Astrocyte (in vitro differentiated cells and primary cell): ENCODE measurements at regions not wholly inside any gene's neighbourhood (a gene's known extent, or its start where the extent isn't known, plus 50 kb on each side); places are given as distances from the start of the nearest gene placed in this dataset.

Experiments used
- DNase-seq: peaks from one replicate; pipeline ENCODE4 v3.0.0-alpha.2; 2010; ENCODE audit warnings: low read depth
- FAIRE-seq: peaks from 2 replicates; lab custom pipeline; 2011; peaks lifted over from hg19 to GRCh38; lab: Jason Lieb, UNC
- H2AFZ ChIP-seq: 2 replicates; pipeline ENCODE4 v1.6.0; 2012; ENCODE audit warnings: low read depth, low read length, inconsistent platforms
- H3K27ac ChIP-seq: 2 replicates; pipeline ENCODE4 v1.5.1; 2011; ENCODE audit warnings: low read depth, low read length, inconsistent platforms
- H3K27me3 ChIP-seq: 2 replicates; pipeline ENCODE4 v1.6.0; 2011; ENCODE audit warnings: low read length, inconsistent platforms; ENCODE audit not compliant: insufficient read depth
- H3K36me3 ChIP-seq: 2 replicates; pipeline ENCODE4 v1.5.1; 2011; ENCODE audit warnings: low read length, inconsistent platforms; ENCODE audit not compliant: insufficient read depth
- H3K4me1 ChIP-seq: 2 replicates; pipeline ENCODE4 v1.5.1; 2011; ENCODE audit warnings: low read length, inconsistent platforms; ENCODE audit not compliant: insufficient read depth
- H3K4me2 ChIP-seq: 2 replicates; pipeline ENCODE4 v1.6.0; 2012; ENCODE audit warnings: low read length, inconsistent platforms
- H3K4me3 ChIP-seq: 2 replicates; pipeline ENCODE4 v1.5.1; 2011; ENCODE audit warnings: low read depth, mild to moderate bottlenecking, low read length, inconsistent platforms; ENCODE audit not compliant: insufficient read depth
- H3K79me2 ChIP-seq: 2 replicates; pipeline ENCODE4 v1.6.0; 2012; ENCODE audit warnings: mild to moderate bottlenecking, low read length, inconsistent platforms; ENCODE audit not compliant: insufficient read depth
- H3K9ac ChIP-seq: 2 replicates; pipeline ENCODE4 v1.6.0; 2012; ENCODE audit warnings: mild to moderate bottlenecking, low read length, inconsistent platforms
- H3K9me3 ChIP-seq: 2 replicates; pipeline ENCODE4 v1.5.1; 2012; ENCODE audit warnings: low read depth, mild to moderate bottlenecking, low read length, inconsistent platforms; ENCODE audit not compliant: insufficient read depth
- H4K20me1 ChIP-seq: 2 replicates; pipeline ENCODE4 v1.6.0; 2012; ENCODE audit warnings: low read length, inconsistent platforms; ENCODE audit not compliant: insufficient read depth
- H3K27ac Mint-ChIP-seq: one replicate; pipeline ENCODE4 v1.8.0; 2021; ENCODE audit warnings: mild to moderate bottlenecking, mixed read lengths; ENCODE audit not compliant: unreplicated experiment
- H3K27me3 Mint-ChIP-seq: one replicate; pipeline ENCODE4 v1.8.0; 2021; ENCODE audit warnings: low read depth, mixed read lengths; ENCODE audit not compliant: unreplicated experiment
- H3K36me3 Mint-ChIP-seq: one replicate; pipeline ENCODE4 v1.8.0; 2021; ENCODE audit warnings: low read depth, mixed read lengths; ENCODE audit not compliant: unreplicated experiment
- H3K4me1 Mint-ChIP-seq: one replicate; pipeline ENCODE4 v1.8.0; 2021; ENCODE audit warnings: low read depth, mixed read lengths; ENCODE audit not compliant: unreplicated experiment
- H3K4me3 Mint-ChIP-seq: one replicate; pipeline ENCODE4 v1.8.0; 2021; ENCODE audit warnings: mild to moderate bottlenecking, moderate library complexity, mixed read lengths; ENCODE audit not compliant: unreplicated experiment
- H3K9me3 Mint-ChIP-seq: one replicate; pipeline ENCODE4 v1.8.0; 2021; ENCODE audit warnings: mild to moderate bottlenecking, mixed read lengths; ENCODE audit not compliant: unreplicated experiment
- EZH2 ChIP-seq: IDR thresholded peaks from 2 replicates; pipeline ENCODE4 v1.6.1; 2012; ENCODE audit warnings: mild to moderate bottlenecking, low read length, inconsistent platforms; ENCODE audit not compliant: insufficient read depth
- TF ChIP-seq, protein P1 (sequence below): IDR thresholded peaks from 2 replicates; pipeline ENCODE4 v1.5.1; 2011; ENCODE audit warnings: low read depth, mild to moderate bottlenecking, inconsistent platforms, low read length, moderate library complexity; ENCODE audit not compliant: insufficient read depth

DNA sequence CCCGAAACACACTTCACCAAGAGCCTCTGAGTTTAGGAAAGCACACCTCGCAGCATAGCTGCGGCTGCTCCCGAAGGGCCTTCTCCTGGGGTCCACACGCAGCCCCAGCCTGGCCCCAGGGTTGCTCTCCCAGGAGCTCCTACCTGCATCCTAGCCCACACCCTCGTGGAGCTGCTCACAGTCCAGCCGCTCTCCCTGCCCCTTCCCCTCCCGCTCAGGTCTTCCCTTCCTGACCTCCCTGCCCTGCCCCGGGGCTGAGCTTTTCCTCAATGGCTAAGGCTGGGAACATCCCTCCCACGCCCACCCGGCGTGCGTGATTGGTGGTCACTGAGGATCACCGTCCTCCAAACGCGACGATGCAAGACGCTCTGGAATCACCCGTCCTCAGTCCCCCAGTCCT is 205.8 kb downstream of the FNDC1 start:
- Histone ChIP-seq H2AFZ (no peak overlapping the region), H3K79me2 (no peaks in the 10 kb centered on the region), H3K27me3 (no peaks in the 10 kb centered on the region), H3K9me3 (no peaks in the 10 kb centered on the region), H4K20me1 (no peaks in the 10 kb centered on the region), H3K9ac (no peak overlapping the region), H3K36me3 (no peaks in the 10 kb centered on the region), H3K4me2 (no peak overlapping the region), H3K4me1 (no peaks in the 10 kb centered on the region), H3K27ac (no peak overlapping the region), H3K4me3 (no peak overlapping the region)
- Mint-ChIP-seq H3K27ac (no peak overlapping the region), H3K36me3 (no peaks in the 10 kb centered on the region), H3K4me1 (no peaks in the 10 kb centered on the region), H3K4me3 (no peak overlapping the region), H3K27me3 (peaks cover 24% of the 10 kb centered on the region), H3K9me3 (peaks cover 24% of the 10 kb centered on the region)
- no peak for TF ChIP-seq EZH2
- TF ChIP-seq, protein P1, sequence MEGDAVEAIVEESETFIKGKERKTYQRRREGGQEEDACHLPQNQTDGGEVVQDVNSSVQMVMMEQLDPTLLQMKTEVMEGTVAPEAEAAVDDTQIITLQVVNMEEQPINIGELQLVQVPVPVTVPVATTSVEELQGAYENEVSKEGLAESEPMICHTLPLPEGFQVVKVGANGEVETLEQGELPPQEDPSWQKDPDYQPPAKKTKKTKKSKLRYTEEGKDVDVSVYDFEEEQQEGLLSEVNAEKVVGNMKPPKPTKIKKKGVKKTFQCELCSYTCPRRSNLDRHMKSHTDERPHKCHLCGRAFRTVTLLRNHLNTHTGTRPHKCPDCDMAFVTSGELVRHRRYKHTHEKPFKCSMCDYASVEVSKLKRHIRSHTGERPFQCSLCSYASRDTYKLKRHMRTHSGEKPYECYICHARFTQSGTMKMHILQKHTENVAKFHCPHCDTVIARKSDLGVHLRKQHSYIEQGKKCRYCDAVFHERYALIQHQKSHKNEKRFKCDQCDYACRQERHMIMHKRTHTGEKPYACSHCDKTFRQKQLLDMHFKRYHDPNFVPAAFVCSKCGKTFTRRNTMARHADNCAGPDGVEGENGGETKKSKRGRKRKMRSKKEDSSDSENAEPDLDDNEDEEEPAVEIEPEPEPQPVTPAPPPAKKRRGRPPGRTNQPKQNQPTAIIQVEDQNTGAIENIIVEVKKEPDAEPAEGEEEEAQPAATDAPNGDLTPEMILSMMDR: no peak
- FAIRE-seq: no peak
- no peak for DNase-seq

DNA sequence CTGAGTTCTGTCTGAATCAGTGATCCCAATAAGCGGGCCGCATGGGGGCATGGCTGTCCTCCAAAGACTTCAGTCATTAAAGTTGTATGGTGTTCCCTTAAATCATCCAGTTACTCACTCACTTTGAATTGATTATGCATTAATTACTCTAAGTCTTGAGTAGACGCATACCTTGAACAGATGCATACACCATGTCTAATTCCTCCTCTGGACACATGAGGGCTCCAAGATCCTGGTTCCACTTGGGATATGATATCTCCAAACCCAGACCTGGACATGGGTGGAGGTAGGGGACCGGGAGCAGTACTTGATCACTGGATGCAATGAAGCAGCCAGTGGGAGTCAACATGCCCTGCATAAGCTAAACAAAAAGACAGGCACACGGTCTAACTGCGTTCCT is 204.5 kb downstream of the FNDC1 start:
- no peaks in the 10 kb centered on the region for H3K79me2 ChIP-seq
- FAIRE-seq: no peak
- H3K4me1 ChIP-seq: no peaks in the 10 kb centered on the region
- no peak overlapping the region for H3K4me3 ChIP-seq
- no peaks in the 10 kb centered on the region for H4K20me1 ChIP-seq
- H3K9me3 ChIP-seq: no peaks in the 10 kb centered on the region
- no peak overlapping the region for H3K4me3 Mint-ChIP-seq
- H3K9ac ChIP-seq: no peak overlapping the region
- H3K36me3 ChIP-seq: no peaks in the 10 kb centered on the region
- H3K4me1 Mint-ChIP-seq: no peaks in the 10 kb centered on the region
- TF ChIP-seq EZH2: no peak
- TF ChIP-seq, protein P1: no peak
- no peaks in the 10 kb centered on the region for H3K36me3 Mint-ChIP-seq
- H3K4me2 ChIP-seq: no peak overlapping the region
- no peak overlapping the region for H3K27ac ChIP-seq
- no peak overlapping the region for H2AFZ ChIP-seq
- H3K27ac Mint-ChIP-seq: no peak overlapping the region
- H3K27me3 ChIP-seq: no peaks in the 10 kb centered on the region
- no peak for DNase-seq
- peaks cover 20% of the 10 kb centered on the region for H3K27me3 Mint-ChIP-seq
- H3K9me3 Mint-ChIP-seq: peaks cover 29% of the 10 kb centered on the region

DNA sequence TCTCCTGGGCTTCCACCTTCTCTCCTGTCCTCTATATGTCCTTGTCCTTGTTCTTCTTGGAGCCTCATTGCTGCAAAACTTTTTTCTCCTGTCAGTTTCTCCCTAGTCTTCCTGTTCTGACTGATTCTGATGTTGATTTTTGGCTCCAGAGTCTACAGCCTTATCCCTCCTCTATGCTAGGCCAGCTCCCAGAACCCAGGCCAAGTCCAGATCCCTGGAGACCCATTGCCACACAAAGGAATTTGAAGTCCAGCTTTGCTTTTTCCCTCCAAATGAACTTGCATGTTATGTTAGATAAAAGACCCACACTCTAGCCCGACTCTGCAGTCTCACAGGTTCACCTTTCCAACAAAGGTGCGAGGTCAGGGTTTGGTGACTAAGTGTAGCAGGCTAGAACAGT is 203.1 kb downstream of the FNDC1 start:
- DNase-seq (no peak), FAIRE-seq (no peak)
- no peaks in the 10 kb centered on the region for H3K27me3 ChIP-seq
- TF ChIP-seq, protein P1: no peak
- no peak for TF ChIP-seq EZH2
- no peaks in the 10 kb centered on the region for H3K79me2 ChIP-seq
- Mint-ChIP-seq H3K4me3 (no peak overlapping the region), H3K9me3 (peaks cover 29% of the 10 kb centered on the region), H3K27me3 (peaks cover 17% of the 10 kb centered on the region), H3K27ac (no peak overlapping the region), H3K36me3 (no peaks in the 10 kb centered on the region), H3K4me1 (no peaks in the 10 kb centered on the region)
- no peaks in the 10 kb centered on the region for H3K36me3 ChIP-seq
- no peak overlapping the region for H3K4me3 ChIP-seq
- no peak overlapping the region for H2AFZ ChIP-seq
- no peak overlapping the region for H3K27ac ChIP-seq
- H4K20me1 ChIP-seq: no peaks in the 10 kb centered on the region
- no peaks in the 10 kb centered on the region for H3K9me3 ChIP-seq
- no peak overlapping the region for H3K9ac ChIP-seq
- H3K4me2 ChIP-seq: no peak overlapping the region
- H3K4me1 ChIP-seq: no peaks in the 10 kb centered on the region
